Nephron progenitor cell (in vitro differentiated cells): ENCODE measurements at regions not wholly inside any gene's neighbourhood (a gene's known extent, or its start where the extent isn't known, plus 50 kb on each side); places are given as distances from the start of the nearest gene placed in this dataset.

Source experiments
- DNase-seq: peaks from one replicate; pipeline ENCODE4 v3.0.0; 2021
- H3K27ac Mint-ChIP-seq: 2 replicates; pipeline ENCODE4 v1.8.0; 2021; ENCODE audit warnings: mild to moderate bottlenecking, moderate library complexity, mixed read lengths
- H3K27me3 Mint-ChIP-seq: 2 replicates; pipeline ENCODE4 v1.8.0; 2021; ENCODE audit warnings: mild to moderate bottlenecking, low read depth, mixed read lengths; ENCODE audit not compliant: poor library complexity
- H3K36me3 Mint-ChIP-seq: 2 replicates; pipeline ENCODE4 v1.8.0; 2021; ENCODE audit warnings: low read depth, mixed read lengths
- H3K4me1 Mint-ChIP-seq: 2 replicates; pipeline ENCODE4 v1.8.0; 2021; ENCODE audit warnings: mixed read lengths
- H3K4me3 Mint-ChIP-seq: 2 replicates; pipeline ENCODE4 v1.8.0; 2021; ENCODE audit warnings: mild to moderate bottlenecking, moderate library complexity, mixed read lengths
- H3K9me3 Mint-ChIP-seq: 2 replicates; pipeline ENCODE4 v1.8.0; 2021; ENCODE audit warnings: mild to moderate bottlenecking, moderate library complexity, mixed read lengths
- TF ChIP-seq, protein P1 (sequence below): fragments of 200-600 bp; sonication (generic); IDR thresholded peaks from 2 replicates; pipeline ENCODE4 v1.5.0; 2021; ENCODE audit warnings: antibody characterized with exemption

DNA sequence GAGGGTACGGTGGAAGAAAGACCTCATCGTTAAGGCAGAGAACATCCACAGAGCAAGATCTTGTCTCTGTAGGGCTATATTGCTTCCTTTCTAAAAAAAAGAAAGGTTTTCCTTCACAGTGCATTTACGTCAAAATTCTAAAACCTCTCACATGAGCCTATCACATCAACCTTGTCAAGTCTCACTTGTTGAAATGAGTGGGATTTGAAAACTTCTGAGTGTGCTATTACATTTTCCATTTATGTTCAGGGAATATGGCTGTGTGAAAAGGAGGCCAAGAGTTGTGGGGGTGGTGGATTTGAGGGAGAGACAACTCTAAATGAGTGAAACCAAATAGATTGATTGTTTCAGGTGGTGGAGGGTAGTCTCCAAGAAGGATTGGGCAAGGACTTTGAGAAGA lies 147.1 kb upstream of the MPDZ start:
- no peaks in the 10 kb centered on the region for H3K9me3 Mint-ChIP-seq
- no peak overlapping the region for H3K27ac Mint-ChIP-seq
- DNase-seq, result no peak
- TF ChIP-seq, protein P1, sequence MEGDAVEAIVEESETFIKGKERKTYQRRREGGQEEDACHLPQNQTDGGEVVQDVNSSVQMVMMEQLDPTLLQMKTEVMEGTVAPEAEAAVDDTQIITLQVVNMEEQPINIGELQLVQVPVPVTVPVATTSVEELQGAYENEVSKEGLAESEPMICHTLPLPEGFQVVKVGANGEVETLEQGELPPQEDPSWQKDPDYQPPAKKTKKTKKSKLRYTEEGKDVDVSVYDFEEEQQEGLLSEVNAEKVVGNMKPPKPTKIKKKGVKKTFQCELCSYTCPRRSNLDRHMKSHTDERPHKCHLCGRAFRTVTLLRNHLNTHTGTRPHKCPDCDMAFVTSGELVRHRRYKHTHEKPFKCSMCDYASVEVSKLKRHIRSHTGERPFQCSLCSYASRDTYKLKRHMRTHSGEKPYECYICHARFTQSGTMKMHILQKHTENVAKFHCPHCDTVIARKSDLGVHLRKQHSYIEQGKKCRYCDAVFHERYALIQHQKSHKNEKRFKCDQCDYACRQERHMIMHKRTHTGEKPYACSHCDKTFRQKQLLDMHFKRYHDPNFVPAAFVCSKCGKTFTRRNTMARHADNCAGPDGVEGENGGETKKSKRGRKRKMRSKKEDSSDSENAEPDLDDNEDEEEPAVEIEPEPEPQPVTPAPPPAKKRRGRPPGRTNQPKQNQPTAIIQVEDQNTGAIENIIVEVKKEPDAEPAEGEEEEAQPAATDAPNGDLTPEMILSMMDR, result no peak
- H3K36me3 Mint-ChIP-seq, result no peaks in the 10 kb centered on the region
- H3K4me1 Mint-ChIP-seq, result peaks cover 39% of the 10 kb centered on the region
- H3K4me3 Mint-ChIP-seq, result no peak overlapping the region
- no peaks in the 10 kb centered on the region for H3K27me3 Mint-ChIP-seq

DNA sequence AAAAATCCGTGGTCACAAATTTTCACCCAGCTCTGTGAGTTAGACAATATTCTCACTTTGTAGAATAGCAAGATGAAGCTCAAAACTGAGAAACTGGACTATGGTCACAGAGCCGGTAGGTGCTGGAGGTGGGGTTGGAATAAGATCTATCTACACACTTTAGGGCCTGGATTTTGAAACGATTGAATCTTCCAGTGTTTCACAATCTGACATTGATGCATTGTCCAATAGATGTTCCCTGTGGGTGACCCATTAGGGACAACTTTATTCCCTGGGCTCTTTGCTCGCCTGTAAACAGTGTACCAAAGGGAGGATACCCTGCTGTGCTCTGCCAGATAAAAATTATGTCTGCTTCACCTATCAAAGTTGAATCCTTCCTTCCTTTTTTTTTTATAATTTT lies 145.4 kb upstream of the MPDZ start:
- H3K4me1 Mint-ChIP-seq, result peaks cover 21% of the 10 kb centered on the region
- TF ChIP-seq, protein P1, result no peak

DNA sequence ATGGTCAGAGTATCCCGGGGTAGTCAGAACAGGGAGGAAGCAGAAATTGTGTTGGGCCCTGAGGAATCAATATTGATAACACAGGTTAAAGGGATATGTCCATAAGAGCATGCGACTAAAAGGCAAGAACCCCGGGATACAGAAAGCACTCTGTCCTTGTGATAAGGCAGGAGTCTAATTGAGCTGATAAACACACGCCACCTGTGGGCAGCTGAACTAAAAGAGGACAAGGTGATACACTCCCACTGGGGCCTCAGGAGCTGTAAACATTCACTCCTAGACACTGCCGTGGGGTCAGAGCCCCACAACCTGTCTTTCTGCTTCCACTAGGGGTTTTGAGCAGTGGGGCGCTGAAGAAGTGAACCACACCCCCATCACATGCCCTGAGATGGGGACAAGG lies 144.7 kb upstream of the MPDZ start:
- DNase-seq, result no peak

More for the DNA sequence above, 145.4 kb upstream of the MPDZ start:
- no peak overlapping the region for H3K27ac Mint-ChIP-seq
- H3K36me3 Mint-ChIP-seq, result no peaks in the 10 kb centered on the region
- H3K4me3 Mint-ChIP-seq, result no peak overlapping the region
- no peak for DNase-seq
- H3K9me3 Mint-ChIP-seq, result peaks cover 6% of the 10 kb centered on the region
- no peaks in the 10 kb centered on the region for H3K27me3 Mint-ChIP-seq

DNA sequence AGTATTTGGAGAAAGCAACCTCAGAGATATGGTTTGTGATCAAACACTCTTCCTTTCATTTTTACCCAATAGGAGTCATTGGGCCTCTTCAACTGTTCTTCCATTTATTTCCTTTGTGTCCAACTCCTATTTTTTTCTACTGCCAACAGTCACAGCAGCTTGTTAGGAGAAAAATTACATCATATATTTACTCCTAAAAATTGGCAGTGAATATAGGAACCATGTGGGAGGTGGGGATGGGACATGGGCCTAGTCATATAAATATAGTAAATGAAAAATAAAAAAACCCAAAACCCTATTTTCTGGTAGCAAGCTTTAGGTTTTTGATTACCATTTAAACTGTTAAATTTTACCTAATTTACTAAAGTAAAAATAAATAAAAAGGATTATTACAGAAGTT lies 134.9 kb upstream of the MPDZ start:
- TF ChIP-seq, protein P1, result no peak
- no peak overlapping the region for H3K27ac Mint-ChIP-seq
- no peaks in the 10 kb centered on the region for H3K27me3 Mint-ChIP-seq
- H3K4me1 Mint-ChIP-seq, result no peaks in the 10 kb centered on the region
- H3K9me3 Mint-ChIP-seq, result no peaks in the 10 kb centered on the region
- H3K36me3 Mint-ChIP-seq, result no peaks in the 10 kb centered on the region
- DNase-seq, result no peak
- no peak overlapping the region for H3K4me3 Mint-ChIP-seq

More for the DNA sequence above, 144.7 kb upstream of the MPDZ start:
- no peak overlapping the region for H3K4me3 Mint-ChIP-seq
- peaks cover 16% of the 10 kb centered on the region for H3K4me1 Mint-ChIP-seq
- H3K27me3 Mint-ChIP-seq, result no peaks in the 10 kb centered on the region
- H3K9me3 Mint-ChIP-seq, result peaks cover 6% of the 10 kb centered on the region
- no peaks in the 10 kb centered on the region for H3K36me3 Mint-ChIP-seq
- TF ChIP-seq, protein P1, result no peak
- no peak overlapping the region for H3K27ac Mint-ChIP-seq

DNA sequence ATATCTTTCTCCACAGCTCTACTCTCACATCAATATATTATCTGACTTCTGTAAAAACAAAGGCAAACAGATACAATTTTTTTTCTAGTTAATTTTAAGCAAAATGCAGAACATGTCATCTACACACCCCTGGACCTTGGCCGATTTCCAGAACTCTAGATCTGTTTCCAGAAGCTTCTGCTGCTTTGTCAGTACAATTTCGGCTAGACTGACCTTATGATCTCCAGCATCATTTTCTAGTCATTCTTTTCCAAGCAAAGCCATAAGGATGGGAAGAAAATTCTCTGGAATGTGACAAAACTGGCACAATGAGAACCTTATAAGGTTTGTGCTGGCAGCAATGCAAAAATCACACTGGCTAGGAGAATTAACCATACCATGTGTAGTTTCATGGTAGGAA lies 132.8 kb upstream of the MPDZ start:
- TF ChIP-seq, protein P1, result no peak
- Mint-ChIP-seq H3K9me3 (no peaks in the 10 kb centered on the region), H3K27ac (no peak overlapping the region), H3K36me3 (no peaks in the 10 kb centered on the region), H3K4me3 (no peak overlapping the region), H3K4me1 (peaks cover 2% of the 10 kb centered on the region), H3K27me3 (peaks cover 3% of the 10 kb centered on the region)
- no peak for DNase-seq

DNA sequence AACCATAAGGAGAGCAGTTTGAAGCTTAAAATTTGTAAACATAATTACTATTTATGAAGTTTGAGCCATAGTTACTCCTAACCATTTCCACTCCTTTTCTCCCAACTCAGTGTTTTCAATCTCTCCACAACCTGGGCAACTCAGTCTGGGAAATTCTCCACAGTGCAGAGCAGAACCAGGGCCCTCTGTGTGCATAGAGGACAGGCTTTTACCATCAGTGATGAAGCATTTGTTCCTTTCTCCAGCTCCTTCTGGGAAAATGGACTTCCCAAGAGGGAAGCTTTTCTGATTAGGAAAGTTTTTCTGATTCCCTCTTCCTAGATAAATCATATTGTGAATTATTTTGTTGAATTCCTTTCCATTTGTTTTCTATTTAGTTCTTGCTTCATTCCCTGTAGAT lies 132.3 kb upstream of the MPDZ start:
- no peak overlapping the region for H3K27ac Mint-ChIP-seq
- no peak for DNase-seq
- no peaks in the 10 kb centered on the region for H3K36me3 Mint-ChIP-seq
- H3K4me1 Mint-ChIP-seq, result peaks cover 7% of the 10 kb centered on the region
- TF ChIP-seq, protein P1, result no peak
- no peaks in the 10 kb centered on the region for H3K9me3 Mint-ChIP-seq
- H3K4me3 Mint-ChIP-seq, result no peak overlapping the region
- H3K27me3 Mint-ChIP-seq, result peaks cover 3% of the 10 kb centered on the region
